ENCODE measurements at regions not wholly inside any gene's neighbourhood (a gene's known extent, or its start where the extent isn't known, plus 50 kb on each side); places are given as distances from the start of the nearest gene placed in this dataset.

DNA sequence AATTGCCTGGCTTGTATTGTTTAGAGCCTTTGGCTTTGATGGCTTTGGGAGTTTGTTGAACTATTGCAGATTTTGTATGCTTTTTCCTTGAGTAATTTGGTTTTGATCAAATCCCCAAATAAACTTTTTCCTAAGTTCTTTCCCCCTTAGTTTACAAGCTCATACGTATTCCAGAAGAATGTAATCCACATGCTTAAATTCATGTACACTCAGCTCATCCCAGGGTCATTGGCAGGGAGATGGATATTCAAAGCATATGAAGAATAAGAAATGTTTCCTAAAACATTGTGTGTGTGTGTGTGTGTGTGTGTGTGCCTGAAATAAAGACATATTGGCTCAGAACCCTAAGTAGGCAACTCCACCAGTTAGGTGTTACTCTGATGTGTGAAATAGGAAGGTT, 89.4 kb downstream of the TMEM30B start:
- no peak overlapping the region for H3K9ac ChIP-seq (ENCODE audit: low read length)
- no peak overlapping the region for H2BK15ac ChIP-seq (replicated peaks; ENCODE audit: low read depth)
- no peak overlapping the region for H2AK5ac ChIP-seq (ENCODE audit: low read length)
- H3K4me2 ChIP-seq (ENCODE audit: low read length) = no peak overlapping the region
- H3K27ac ChIP-seq (ENCODE audit: low read depth, low read length) = no peak overlapping the region
- no peaks in the 10 kb centered on the region for H3K4me1 ChIP-seq (ENCODE audit: control insufficient read depth, low read depth, low read length)
- WGBS (ENCODE audit: extremely low coverage, insufficient coverage, low lambda C conversion rate) = no CpG with 5 or more reads among the region's 1 CpG
- no peak overlapping the region for H3K23ac ChIP-seq (ENCODE audit: low read length)
- no peak for DNase-seq
- no peaks in the 10 kb centered on the region for H3K79me1 ChIP-seq (ENCODE audit: low read length)
- no peak overlapping the region for H3K56ac ChIP-seq (ENCODE audit: low read length)
- H3K36me3 ChIP-seq (ENCODE audit: control insufficient read depth, insufficient read depth, low read length) = no peaks in the 10 kb centered on the region
- H3K4ac ChIP-seq (ENCODE audit: low read depth, low read length) = no peak overlapping the region
- H2BK5ac ChIP-seq (ENCODE audit: low read length) = no peak overlapping the region
- no peaks in the 10 kb centered on the region for H3K27me3 ChIP-seq (ENCODE audit: insufficient read depth, low read length, poor library complexity)
- H4K8ac ChIP-seq (ENCODE audit: low read depth, low read length) = no peak overlapping the region
- no peak overlapping the region for H3K4me3 ChIP-seq (ENCODE audit: low read length)
- no peaks in the 10 kb centered on the region for H3K79me2 ChIP-seq (ENCODE audit: control insufficient read depth, insufficient read depth, low read length)
- H4K5ac ChIP-seq (ENCODE audit: low read length) = no peak overlapping the region
- no peak overlapping the region for H2BK120ac ChIP-seq (ENCODE audit: low read depth, low read length)
- no peak overlapping the region for H3K18ac ChIP-seq (ENCODE audit: low read length)

DNA sequence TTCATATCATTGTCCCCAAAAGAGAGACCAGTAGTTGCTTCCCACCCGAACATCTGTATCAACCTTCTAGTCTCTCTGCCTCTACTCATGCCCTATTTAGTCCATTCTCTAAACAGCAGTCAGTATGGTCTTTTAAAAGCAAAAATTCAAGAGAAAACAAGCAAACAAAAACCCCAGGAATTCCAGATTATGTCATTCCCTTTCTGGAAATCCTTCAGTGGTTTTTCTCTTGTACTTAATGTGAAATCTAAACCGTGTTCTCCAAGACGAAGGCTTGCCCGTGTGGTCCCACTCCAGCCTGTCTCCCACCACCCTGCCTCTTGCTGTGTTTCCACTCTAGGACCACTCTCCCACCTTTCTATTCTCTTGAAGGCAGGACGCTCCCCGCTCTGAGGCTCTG, 90.8 kb downstream of the TMEM30B start:
- Histone ChIP-seq H4K5ac (ENCODE audit: low read length) (no peak overlapping the region), H2BK120ac (ENCODE audit: low read depth, low read length) (no peak overlapping the region), H3K27me3 (ENCODE audit: insufficient read depth, low read length, poor library complexity) (no peaks in the 10 kb centered on the region), H3K4me1 (ENCODE audit: control insufficient read depth, low read depth, low read length) (no peaks in the 10 kb centered on the region), H3K18ac (ENCODE audit: low read length) (peak overlapping the region; percentile 4), H3K23ac (ENCODE audit: low read length) (no peak overlapping the region), H3K4ac (ENCODE audit: low read depth, low read length) (no peak overlapping the region), H3K27ac (ENCODE audit: low read depth, low read length) (no peak overlapping the region), H3K4me2 (ENCODE audit: low read length) (no peak overlapping the region), H3K4me3 (ENCODE audit: low read length) (no peak overlapping the region), H3K36me3 (ENCODE audit: control insufficient read depth, insufficient read depth, low read length) (no peaks in the 10 kb centered on the region), H2AK5ac (ENCODE audit: low read length) (no peak overlapping the region), H2BK15ac (replicated peaks; ENCODE audit: low read depth) (peak overlapping the region; percentile 28), H3K79me2 (ENCODE audit: control insufficient read depth, insufficient read depth, low read length) (no peaks in the 10 kb centered on the region), H3K9ac (ENCODE audit: low read length) (no peak overlapping the region), H3K56ac (ENCODE audit: low read length) (no peak overlapping the region), H3K79me1 (ENCODE audit: low read length) (no peaks in the 10 kb centered on the region), H2BK5ac (ENCODE audit: low read length) (no peak overlapping the region), H4K8ac (ENCODE audit: low read depth, low read length) (no peak overlapping the region)
- no CpG with 5 or more reads among the region's 6 CpGs for WGBS (ENCODE audit: extremely low coverage, insufficient coverage, low lambda C conversion rate)
- no peak for DNase-seq

DNA sequence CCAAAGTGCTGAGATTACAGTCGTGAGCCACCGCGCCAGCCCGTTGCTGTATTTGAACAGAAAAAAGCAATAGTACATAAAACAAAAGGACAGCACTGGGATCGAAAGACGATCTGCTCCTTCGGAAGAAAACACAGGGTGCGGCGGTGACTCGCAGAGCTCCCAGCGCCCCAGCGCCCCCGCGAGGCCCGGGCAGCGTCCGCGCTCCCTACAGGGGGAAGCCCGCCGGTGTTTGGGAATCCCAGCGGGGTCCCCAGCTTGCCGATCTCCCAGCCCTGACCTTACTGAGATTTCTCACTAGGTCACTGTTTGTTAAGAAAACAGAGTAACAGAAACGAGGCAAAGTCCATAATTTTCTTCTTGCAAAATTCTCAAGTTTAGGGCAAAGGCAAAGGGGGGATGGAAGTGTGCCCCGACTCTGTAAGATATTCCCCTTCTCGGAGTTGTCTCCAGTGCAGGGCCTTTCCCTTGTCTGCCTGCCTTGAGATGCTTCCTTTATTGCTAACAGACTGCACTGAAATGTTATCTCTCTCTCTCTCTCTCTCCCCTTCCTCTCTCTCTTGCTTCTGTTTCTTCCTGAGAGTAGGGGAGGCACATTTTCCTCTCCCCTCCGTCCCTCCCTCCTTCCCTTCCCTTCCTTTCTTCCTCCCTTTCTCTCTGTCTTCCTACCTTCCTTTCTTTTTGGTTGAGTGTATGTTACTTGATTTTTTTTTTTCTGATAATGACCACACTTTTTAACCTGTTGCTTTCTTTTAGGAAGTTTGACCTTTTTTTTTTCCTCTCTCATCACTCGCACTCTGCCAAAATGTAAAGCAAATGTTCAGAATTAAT, 91.9 kb downstream of the TMEM30B start:
- H3K56ac ChIP-seq (ENCODE audit: low read length) = peak overlapping the region; percentile 45
- WGBS (ENCODE audit: extremely low coverage, insufficient coverage, low lambda C conversion rate) = no CpG with 5 or more reads among the region's 27 CpGs
- H3K79me2 ChIP-seq (ENCODE audit: control insufficient read depth, insufficient read depth, low read length) = no peaks in the 10 kb centered on the region
- no peak overlapping the region for H2AK5ac ChIP-seq (ENCODE audit: low read length)
- peak; percentile 80 for DNase-seq
- H3K4me1 ChIP-seq (ENCODE audit: control insufficient read depth, low read depth, low read length) = no peaks in the 10 kb centered on the region
- H3K4ac ChIP-seq (ENCODE audit: low read depth, low read length) = no peak overlapping the region
- no peaks in the 10 kb centered on the region for H3K27me3 ChIP-seq (ENCODE audit: insufficient read depth, low read length, poor library complexity)
- H2BK5ac ChIP-seq (ENCODE audit: low read length) = no peak overlapping the region
- H3K23ac ChIP-seq (ENCODE audit: low read length) = no peak overlapping the region
- H2BK15ac ChIP-seq (replicated peaks; ENCODE audit: low read depth) = no peak overlapping the region
- no peaks in the 10 kb centered on the region for H3K36me3 ChIP-seq (ENCODE audit: control insufficient read depth, insufficient read depth, low read length)
- H3K4me3 ChIP-seq (ENCODE audit: low read length) = no peak overlapping the region
- peak overlapping the region; percentile 79 for H4K8ac ChIP-seq (ENCODE audit: low read depth, low read length)
- H3K27ac ChIP-seq (ENCODE audit: low read depth, low read length) = peak overlapping the region; percentile 27
- peak overlapping the region; percentile 33 for H4K5ac ChIP-seq (ENCODE audit: low read length)
- no peaks in the 10 kb centered on the region for H3K79me1 ChIP-seq (ENCODE audit: low read length)
- H3K4me2 ChIP-seq (ENCODE audit: low read length) = peak overlapping the region; percentile 35
- peak overlapping the region; percentile 45 for H3K18ac ChIP-seq (ENCODE audit: low read length)
- H3K9ac ChIP-seq (ENCODE audit: low read length) = peak overlapping the region; percentile 25
- no peak overlapping the region for H2BK120ac ChIP-seq (ENCODE audit: low read depth, low read length)

DNA sequence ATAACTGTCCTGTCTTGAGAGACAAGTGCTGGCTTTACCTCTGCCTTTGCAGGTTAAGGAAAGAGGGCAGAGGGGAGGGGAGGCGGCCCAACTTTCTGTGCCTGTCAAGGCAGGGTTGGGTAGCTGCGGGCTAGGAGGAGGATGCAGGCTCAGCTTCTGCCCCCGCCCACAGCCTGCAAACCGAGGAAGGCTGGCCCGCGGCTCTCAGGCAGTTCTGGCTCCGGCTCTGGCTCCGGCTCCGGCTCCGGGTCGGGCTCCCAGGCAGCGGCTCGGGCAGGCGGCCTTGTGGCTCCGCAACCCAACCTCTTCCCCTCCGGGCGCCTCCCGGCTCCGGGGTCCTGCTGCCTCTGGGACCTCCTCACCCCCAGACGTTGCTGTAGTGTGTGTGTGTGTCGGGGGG, 92.9 kb downstream of the TMEM30B start:
- DNase-seq = peak; percentile 78

DNA sequence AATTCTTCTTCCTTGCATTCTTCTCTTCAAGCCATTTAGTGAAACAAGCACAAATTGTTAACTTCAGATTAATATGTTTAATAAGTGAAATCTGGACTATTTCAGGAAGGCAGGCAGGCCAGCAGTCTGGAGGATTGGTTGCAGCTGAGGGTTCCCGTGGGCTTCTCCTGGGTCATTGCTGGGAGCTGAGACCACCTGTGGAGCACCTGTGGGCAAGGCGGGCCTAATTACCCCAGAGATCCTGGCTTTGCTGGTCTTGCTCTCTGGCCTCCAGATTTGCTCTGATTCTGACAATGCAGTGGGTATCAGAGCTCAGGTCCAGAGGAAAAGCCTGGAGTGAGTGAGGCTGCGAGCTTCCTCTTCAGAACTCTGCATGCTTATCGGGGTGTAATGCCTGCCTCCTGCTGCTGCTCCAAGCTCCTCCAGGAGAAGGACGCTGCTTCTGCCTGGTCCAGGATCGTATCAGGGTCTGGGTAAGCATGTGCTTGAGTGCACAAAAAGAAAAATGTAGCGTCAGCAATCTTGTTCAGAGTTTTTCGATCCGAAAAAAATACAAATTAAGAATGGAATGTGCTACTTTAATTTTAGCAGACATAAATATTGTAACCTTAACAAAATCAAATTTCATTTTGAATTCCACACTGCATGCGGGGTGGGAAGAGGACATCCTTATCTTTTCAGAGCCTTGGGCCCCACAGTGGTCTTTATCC, 93.8 kb downstream of the TMEM30B start:
- DNase-seq = no peak
- Histone ChIP-seq H2BK120ac (ENCODE audit: low read depth, low read length) (no peak overlapping the region), H3K4me1 (ENCODE audit: control insufficient read depth, low read depth, low read length) (no peaks in the 10 kb centered on the region), H3K36me3 (ENCODE audit: control insufficient read depth, insufficient read depth, low read length) (no peaks in the 10 kb centered on the region), H3K4me3 (ENCODE audit: low read length) (no peak overlapping the region), H2BK15ac (replicated peaks; ENCODE audit: low read depth) (no peak overlapping the region), H3K27me3 (ENCODE audit: insufficient read depth, low read length, poor library complexity) (no peaks in the 10 kb centered on the region), H3K79me1 (ENCODE audit: low read length) (no peaks in the 10 kb centered on the region), H3K4me2 (ENCODE audit: low read length) (no peak overlapping the region), H3K9ac (ENCODE audit: low read length) (no peak overlapping the region), H3K56ac (ENCODE audit: low read length) (no peak overlapping the region), H3K4ac (ENCODE audit: low read depth, low read length) (no peak overlapping the region), H4K5ac (ENCODE audit: low read length) (no peak overlapping the region), H2BK5ac (ENCODE audit: low read length) (no peak overlapping the region), H3K18ac (ENCODE audit: low read length) (no peak overlapping the region), H3K79me2 (ENCODE audit: control insufficient read depth, insufficient read depth, low read length) (no peaks in the 10 kb centered on the region), H4K8ac (ENCODE audit: low read depth, low read length) (no peak overlapping the region), H3K27ac (ENCODE audit: low read depth, low read length) (no peak overlapping the region), H2AK5ac (ENCODE audit: low read length) (no peak overlapping the region), H3K23ac (ENCODE audit: low read length) (no peak overlapping the region)
- no CpG with 5 or more reads among the region's 10 CpGs for WGBS (ENCODE audit: extremely low coverage, insufficient coverage, low lambda C conversion rate)

More for the DNA sequence above, 92.9 kb downstream of the TMEM30B start:
- H3K27ac ChIP-seq (ENCODE audit: low read depth, low read length) = no peak overlapping the region
- H2BK15ac ChIP-seq (replicated peaks; ENCODE audit: low read depth) = no peak overlapping the region
- H3K79me2 ChIP-seq (ENCODE audit: control insufficient read depth, insufficient read depth, low read length) = no peaks in the 10 kb centered on the region
- no peaks in the 10 kb centered on the region for H3K36me3 ChIP-seq (ENCODE audit: control insufficient read depth, insufficient read depth, low read length)
- no peaks in the 10 kb centered on the region for H3K4me1 ChIP-seq (ENCODE audit: control insufficient read depth, low read depth, low read length)
- H4K8ac ChIP-seq (ENCODE audit: low read depth, low read length) = no peak overlapping the region
- H3K23ac ChIP-seq (ENCODE audit: low read length) = no peak overlapping the region
- no peaks in the 10 kb centered on the region for H3K27me3 ChIP-seq (ENCODE audit: insufficient read depth, low read length, poor library complexity)
- no peak overlapping the region for H3K4ac ChIP-seq (ENCODE audit: low read depth, low read length)
- WGBS (ENCODE audit: extremely low coverage, insufficient coverage, low lambda C conversion rate) = no CpG with 5 or more reads among the region's 21 CpGs
- H4K5ac ChIP-seq (ENCODE audit: low read length) = no peak overlapping the region
- H2BK120ac ChIP-seq (ENCODE audit: low read depth, low read length) = no peak overlapping the region
- no peak overlapping the region for H3K9ac ChIP-seq (ENCODE audit: low read length)
- H3K56ac ChIP-seq (ENCODE audit: low read length) = no peak overlapping the region
- no peak overlapping the region for H3K4me3 ChIP-seq (ENCODE audit: low read length)
- H3K18ac ChIP-seq (ENCODE audit: low read length) = no peak overlapping the region
- no peaks in the 10 kb centered on the region for H3K79me1 ChIP-seq (ENCODE audit: low read length)
- no peak overlapping the region for H3K4me2 ChIP-seq (ENCODE audit: low read length)
- H2AK5ac ChIP-seq (ENCODE audit: low read length) = no peak overlapping the region
- no peak overlapping the region for H2BK5ac ChIP-seq (ENCODE audit: low read length)
